Adrenal gland (tissue), 9 donors: ENCODE measurements at regions not wholly inside any gene's neighbourhood (a gene's known extent, or its start where the extent isn't known, plus 50 kb on each side); places are given as distances from the start of the nearest gene placed in this dataset.

ENCODE experiments used
- DNase-seq, 7 donors: peaks; one replicate each; pipeline ENCODE4 v3.0.0-alpha.2; 2019 to 2020
- H3K27ac ChIP-seq, 5 donors: fragments of 200-600 bp; sonication (generic) in 4 of 5; 1 replicate in 3 of 5; 2 replicates in 2 of 5; pipeline versions ENCODE4 v1.5.1 to v1.8.0; 2016 to 2020; ENCODE audit warnings: mild to moderate bottlenecking in 1 of 5
- H3K27me3 ChIP-seq: fragments of 200-600 bp; 2 replicates; pipeline ENCODE4 v1.8.0; 2021
- H3K36me3 ChIP-seq, 2 donors: fragments of 200-600 bp; replicated peaks in 1 of 2; 1 replicate in 1 of 2; 2 replicates in 1 of 2; pipeline versions ENCODE4 v1.5.1 to v1.8.0; 2018 to 2022
- H3K4me1 ChIP-seq, 2 donors: fragments of 200-600 bp; replicated peaks in 1 of 2; 1 replicate in 1 of 2; 2 replicates in 1 of 2; pipeline versions ENCODE4 v1.5.1 to v1.8.0; 2018 to 2021
- H3K4me3 ChIP-seq, 4 donors: fragments of 200-600 bp; sonication (generic) in 3 of 4; one replicate each; pipeline ENCODE4 v1.5.1; 2016 to 2018
- H3K9me3 ChIP-seq, 3 donors: fragments of 200-600 bp; sonication (generic) in 1 of 3; replicated peaks in 1 of 3; 1 replicate in 2 of 3; 2 replicates in 1 of 3; pipeline versions ENCODE4 v1.5.1 to v1.8.0; 2016 to 2021
- POLR2A ChIP-seq, 2 donors: fragments of 450-650 bp; IDR thresholded peaks; one replicate each; pipeline ENCODE4 v1.6.1; 2017; ENCODE audit warnings: antibody characterized with exemption in 2 of 2, mild to moderate bottlenecking in 2 of 2, moderate library complexity in 1 of 2
- WGBS, 4 donors: extraction: QIAGEN DNeasy Blood & Tissue Kit in 2 of 4; methylation state at CpG; one replicate each; pipeline versions ENCODE4 v1.1.5 to v1.1.7; 2013 to 2017; 5-methylcytosine and 5-hydroxymethylcytosine counted together
- intact Hi-C, 2 donors: fragments of 100-400 bp; cut with DNase I; formaldehyde crosslinking; loops; one replicate each; pipeline versions ENCODE4 v1.14.1 to v1.15.0; 2022 to 2023
- TF ChIP-seq, protein P1 (sequence below), 6 experiments: fragments of 450-650 bp in 4 of 6; fragments of 200-600 bp in 2 of 6; sonication (generic) in 1 of 6; IDR thresholded peaks; 1 replicate in 5 of 6; 2 replicates in 1 of 6; pipeline versions ENCODE4 v1.5.1 to v1.8.0; 2016 to 2021; ENCODE audit warnings: antibody characterized with exemption in 6 of 6, mild to moderate bottlenecking in 2 of 6, moderate library complexity in 1 of 6
- donor health status: healthy with polysubstance abuse.
- donor health status: Bipolar disorder and iron deficiency.
- donor health status: DM: yes; HTN: yes; CAD: no.
- donor health status: DM: no; HTN: no; CAD: no.
- donor health status: DM: no; HTN: no; CAD: no.

DNA sequence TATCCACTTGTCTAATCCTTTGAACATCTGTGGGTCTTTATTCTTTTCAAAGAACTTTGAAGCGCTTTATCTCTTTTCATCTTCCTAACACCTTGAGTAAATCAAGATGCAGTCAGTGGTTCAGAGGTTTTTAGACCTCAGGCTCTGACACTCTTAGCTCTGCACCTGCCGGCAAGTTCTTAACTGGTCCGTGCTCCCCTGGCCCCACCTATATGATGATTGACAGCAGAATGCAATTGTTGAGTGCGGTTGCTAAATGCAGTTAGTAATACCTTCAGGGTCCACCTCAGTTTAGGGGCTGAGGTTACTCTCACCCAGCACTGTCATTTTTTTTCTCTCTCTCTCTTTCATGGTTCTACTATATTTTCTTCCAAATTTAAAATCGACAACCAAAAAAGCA lies 854.2 kb upstream of the AUTS2 start:
- H3K27me3 ChIP-seq, result no peaks in the 10 kb centered on the region
- no peaks in the 10 kb centered on the region for H3K36me3 ChIP-seq
- no peak overlapping the region for H3K4me3 ChIP-seq
- no peaks in the 10 kb centered on the region for H3K4me1 ChIP-seq
- DNase-seq, result no peak
- H3K27ac ChIP-seq, result no peak overlapping the region
- intact Hi-C loops, result no loop called here
- no peaks in the 10 kb centered on the region for H3K9me3 ChIP-seq
- TF ChIP-seq POLR2A (IDR thresholded peaks at IDR 0.05), result no peak
- TF ChIP-seq, protein P1, sequence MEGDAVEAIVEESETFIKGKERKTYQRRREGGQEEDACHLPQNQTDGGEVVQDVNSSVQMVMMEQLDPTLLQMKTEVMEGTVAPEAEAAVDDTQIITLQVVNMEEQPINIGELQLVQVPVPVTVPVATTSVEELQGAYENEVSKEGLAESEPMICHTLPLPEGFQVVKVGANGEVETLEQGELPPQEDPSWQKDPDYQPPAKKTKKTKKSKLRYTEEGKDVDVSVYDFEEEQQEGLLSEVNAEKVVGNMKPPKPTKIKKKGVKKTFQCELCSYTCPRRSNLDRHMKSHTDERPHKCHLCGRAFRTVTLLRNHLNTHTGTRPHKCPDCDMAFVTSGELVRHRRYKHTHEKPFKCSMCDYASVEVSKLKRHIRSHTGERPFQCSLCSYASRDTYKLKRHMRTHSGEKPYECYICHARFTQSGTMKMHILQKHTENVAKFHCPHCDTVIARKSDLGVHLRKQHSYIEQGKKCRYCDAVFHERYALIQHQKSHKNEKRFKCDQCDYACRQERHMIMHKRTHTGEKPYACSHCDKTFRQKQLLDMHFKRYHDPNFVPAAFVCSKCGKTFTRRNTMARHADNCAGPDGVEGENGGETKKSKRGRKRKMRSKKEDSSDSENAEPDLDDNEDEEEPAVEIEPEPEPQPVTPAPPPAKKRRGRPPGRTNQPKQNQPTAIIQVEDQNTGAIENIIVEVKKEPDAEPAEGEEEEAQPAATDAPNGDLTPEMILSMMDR (IDR thresholded peaks at IDR 0.05), result no peak
- 86 to 88% (median 87%) methylated on average over 5 of the region's 5 CpGs for WGBS, 4 donors

DNA sequence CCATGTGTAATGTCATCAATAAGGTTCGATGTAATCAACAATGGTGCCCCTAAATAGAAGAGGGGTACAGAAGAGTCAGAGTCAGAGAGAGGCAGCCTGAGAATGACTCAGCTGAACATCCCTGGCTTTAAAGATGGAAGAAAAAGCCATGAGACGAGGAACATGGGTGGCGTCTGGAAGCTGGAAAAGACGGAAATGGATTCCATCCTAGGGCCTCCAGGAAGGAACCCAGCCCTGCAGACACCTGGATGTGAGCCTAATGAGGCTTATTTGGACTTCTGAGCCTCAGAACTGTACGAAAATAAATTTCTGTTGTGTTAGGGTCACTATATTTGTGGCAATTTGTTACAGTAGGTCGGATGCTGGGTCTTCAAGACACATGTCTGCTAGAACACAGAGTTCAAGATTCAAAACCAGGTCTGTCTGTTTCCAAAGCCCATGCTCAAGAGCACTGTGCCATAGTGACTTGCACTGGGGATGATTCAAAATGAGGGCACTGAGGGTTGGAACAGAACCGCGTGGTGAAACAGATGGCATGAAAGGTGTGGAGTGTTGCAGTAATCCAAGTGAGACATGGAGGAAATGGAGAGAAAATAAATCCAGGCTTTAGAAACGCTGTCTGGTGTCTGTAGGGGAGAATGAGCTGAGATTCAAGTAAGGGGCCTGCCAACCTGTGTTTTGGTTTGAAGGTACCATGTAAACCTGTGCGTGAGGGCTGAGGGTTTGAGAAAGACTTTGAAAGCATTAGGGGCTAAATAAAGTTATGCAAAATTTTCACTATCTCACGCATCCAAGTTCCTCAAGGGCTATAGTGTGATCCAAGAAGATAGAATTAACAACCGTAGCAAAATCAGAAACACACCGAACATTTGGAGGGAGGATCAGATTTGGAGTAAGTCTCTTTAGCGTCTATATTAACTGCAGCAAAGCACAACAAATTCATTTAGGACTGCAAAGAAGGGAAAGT lies 849.1 kb upstream of the AUTS2 start:
- H3K36me3 ChIP-seq, result no peaks in the 10 kb centered on the region
- no peak overlapping the region for H3K27ac ChIP-seq
- 76 to 83% (median 81%) methylated on average over 14 of the region's 14 CpGs for WGBS, 4 donors
- H3K27me3 ChIP-seq, result no peaks in the 10 kb centered on the region
- no peak for DNase-seq
- no peaks in the 10 kb centered on the region for H3K4me1 ChIP-seq
- H3K4me3 ChIP-seq, result no peak overlapping the region
- H3K9me3 ChIP-seq, result no peaks in the 10 kb centered on the region
- TF ChIP-seq, protein P1 (IDR thresholded peaks at IDR 0.05), result no peak
- TF ChIP-seq POLR2A (IDR thresholded peaks at IDR 0.05), result no peak
- intact Hi-C loops, result no loop called here

DNA sequence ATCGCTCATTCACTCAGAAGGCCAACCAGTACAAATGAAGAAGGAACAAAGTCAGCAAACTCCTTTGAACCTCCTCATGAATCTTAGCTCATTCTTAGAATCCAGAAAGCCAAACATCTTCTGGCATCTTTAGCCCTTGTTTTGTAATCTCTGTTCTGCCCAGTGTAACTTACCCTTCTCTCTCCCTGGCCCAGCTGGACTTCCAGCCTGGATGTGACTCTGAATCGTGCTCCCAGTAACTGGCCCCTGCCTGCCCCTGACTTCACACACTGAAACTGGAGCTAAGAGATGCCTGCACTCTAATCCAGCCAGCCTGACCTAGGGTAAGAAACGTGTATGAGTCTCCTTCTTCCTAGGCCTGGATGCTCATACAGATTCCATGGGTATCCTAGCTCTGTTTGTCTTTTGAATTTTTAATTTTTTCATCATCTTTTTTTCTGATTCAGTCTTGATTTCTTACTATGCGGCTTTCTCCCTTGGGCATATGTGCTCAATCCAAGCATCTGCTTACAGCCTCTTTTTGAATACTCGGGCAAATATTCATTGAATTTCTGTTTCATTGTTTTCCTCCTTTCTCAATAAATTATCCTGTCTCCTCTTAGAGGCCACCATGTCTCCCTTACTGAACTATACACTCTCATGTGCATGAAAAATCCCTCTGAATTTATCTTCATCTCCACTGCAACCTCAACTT lies 845.6 kb upstream of the AUTS2 start:
- no peaks in the 10 kb centered on the region for H3K27me3 ChIP-seq
- intact Hi-C loops, result no loop called here
- no peaks in the 10 kb centered on the region for H3K9me3 ChIP-seq
- H3K27ac ChIP-seq, result no peak overlapping the region
- no peaks in the 10 kb centered on the region for H3K4me1 ChIP-seq
- no peak overlapping the region for H3K4me3 ChIP-seq
- H3K36me3 ChIP-seq, result no peaks in the 10 kb centered on the region
- no peak for TF ChIP-seq POLR2A (IDR thresholded peaks at IDR 0.05)
- TF ChIP-seq, protein P1 (IDR thresholded peaks at IDR 0.05), result no peak
- WGBS, 4 donors, result 66 to 80% (median 76%) methylated on average over 5 of the region's 5 CpGs
- DNase-seq, result no peak

DNA sequence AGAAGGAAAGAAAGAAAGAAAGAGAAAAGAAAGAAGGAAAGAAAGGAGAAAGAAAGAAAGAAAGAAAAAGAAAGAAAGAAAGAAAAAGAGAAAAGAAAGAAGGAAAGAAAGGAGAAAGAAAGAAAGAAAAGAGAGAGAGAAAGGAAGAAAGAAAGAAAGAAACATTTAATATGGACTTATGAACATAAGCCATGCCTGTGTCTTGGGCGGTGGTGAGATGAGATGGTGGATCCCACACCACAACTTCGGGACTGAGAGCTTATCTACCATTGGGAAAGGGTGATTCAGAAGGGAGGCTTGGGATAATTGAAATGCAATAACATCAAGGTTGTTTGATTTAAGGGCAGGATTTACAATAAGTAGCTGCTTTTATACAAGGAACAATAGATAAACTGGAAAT lies 843.9 kb upstream of the AUTS2 start:
- Histone ChIP-seq H3K9me3 (no peaks in the 10 kb centered on the region), H3K27me3 (no peaks in the 10 kb centered on the region), H3K36me3 (no peaks in the 10 kb centered on the region), H3K4me3 (no peak overlapping the region), H3K27ac (no peak overlapping the region), H3K4me1 (no peaks in the 10 kb centered on the region)
- no peak for DNase-seq
- 88 to 98% (median 94%) methylated on average over 2 of the region's 2 CpGs for WGBS, 4 donors
- intact Hi-C loops, result no loop called here
- TF ChIP-seq, protein P1 (IDR thresholded peaks at IDR 0.05), result no peak
- TF ChIP-seq POLR2A (IDR thresholded peaks at IDR 0.05), result no peak
